PFSK-1 (cell line): ENCODE measurements at regions not wholly inside any gene's neighbourhood (a gene's known extent, or its start where the extent isn't known, plus 50 kb on each side); places are given as distances from the start of the nearest gene placed in this dataset.

Experiments used
- FOXP2 ChIP-seq: optimal IDR thresholded peaks from 2 replicates; pipeline ENCODE3; 2011; ENCODE audit warnings: borderline replicate concordance, control low read depth, inconsistent platforms; ENCODE audit not compliant: insufficient read depth; ENCODE audit errors: extremely low read length, extremely low read depth
- POLR2AphosphoS5 ChIP-seq: IDR thresholded peaks from 2 replicates; pipeline ENCODE4 v1.6.1; 2012; ENCODE audit warnings: low read depth, mild to moderate bottlenecking, control low read depth, low read length, moderate library complexity
- SIN3A ChIP-seq: IDR thresholded peaks from 2 replicates; pipeline ENCODE4 v1.6.1; 2012; ENCODE audit warnings: mild to moderate bottlenecking, low read length, moderate library complexity, borderline replicate concordance; ENCODE audit not compliant: insufficient read depth
- TAF1 ChIP-seq: IDR thresholded peaks from 2 replicates; pipeline ENCODE4 v1.6.1; 2012; ENCODE audit warnings: low read length, control low read depth, borderline replicate concordance; ENCODE audit not compliant: insufficient read depth
- TF ChIP-seq, protein P1 (sequence below), 2 experiments: IDR thresholded peaks; 2 replicates each; pipeline versions ENCODE4 v1.6.1 to v1.8.0; 2011 to 2012; ENCODE audit warnings: low read depth in 2 of 2, low read length in 2 of 2, control low read depth in 1 of 2, inconsistent platforms in 1 of 2, mild to moderate bottlenecking in 1 of 2, moderate library complexity in 1 of 2; ENCODE audit not compliant: insufficient read depth in 1 of 2

DNA sequence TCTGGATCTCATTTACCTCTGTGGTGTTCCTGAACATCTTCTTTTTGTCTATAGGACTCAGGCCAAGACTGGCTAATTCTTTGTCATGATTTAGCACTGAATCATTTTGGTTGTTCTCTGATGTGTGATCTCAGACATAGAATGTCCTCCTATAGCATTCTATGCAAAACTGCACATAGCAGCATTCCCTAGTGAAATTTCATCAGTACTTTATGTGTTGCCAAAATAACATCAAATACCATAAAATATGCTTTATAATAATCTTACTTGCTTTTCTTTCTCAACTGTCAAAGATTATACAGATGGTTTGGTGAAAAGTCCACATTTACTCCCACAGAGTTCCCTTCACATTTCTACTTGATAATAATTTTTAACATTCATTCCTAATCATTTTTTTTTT is 115.7 kb upstream of the MPDZ start:
- TF ChIP-seq, protein P1, sequence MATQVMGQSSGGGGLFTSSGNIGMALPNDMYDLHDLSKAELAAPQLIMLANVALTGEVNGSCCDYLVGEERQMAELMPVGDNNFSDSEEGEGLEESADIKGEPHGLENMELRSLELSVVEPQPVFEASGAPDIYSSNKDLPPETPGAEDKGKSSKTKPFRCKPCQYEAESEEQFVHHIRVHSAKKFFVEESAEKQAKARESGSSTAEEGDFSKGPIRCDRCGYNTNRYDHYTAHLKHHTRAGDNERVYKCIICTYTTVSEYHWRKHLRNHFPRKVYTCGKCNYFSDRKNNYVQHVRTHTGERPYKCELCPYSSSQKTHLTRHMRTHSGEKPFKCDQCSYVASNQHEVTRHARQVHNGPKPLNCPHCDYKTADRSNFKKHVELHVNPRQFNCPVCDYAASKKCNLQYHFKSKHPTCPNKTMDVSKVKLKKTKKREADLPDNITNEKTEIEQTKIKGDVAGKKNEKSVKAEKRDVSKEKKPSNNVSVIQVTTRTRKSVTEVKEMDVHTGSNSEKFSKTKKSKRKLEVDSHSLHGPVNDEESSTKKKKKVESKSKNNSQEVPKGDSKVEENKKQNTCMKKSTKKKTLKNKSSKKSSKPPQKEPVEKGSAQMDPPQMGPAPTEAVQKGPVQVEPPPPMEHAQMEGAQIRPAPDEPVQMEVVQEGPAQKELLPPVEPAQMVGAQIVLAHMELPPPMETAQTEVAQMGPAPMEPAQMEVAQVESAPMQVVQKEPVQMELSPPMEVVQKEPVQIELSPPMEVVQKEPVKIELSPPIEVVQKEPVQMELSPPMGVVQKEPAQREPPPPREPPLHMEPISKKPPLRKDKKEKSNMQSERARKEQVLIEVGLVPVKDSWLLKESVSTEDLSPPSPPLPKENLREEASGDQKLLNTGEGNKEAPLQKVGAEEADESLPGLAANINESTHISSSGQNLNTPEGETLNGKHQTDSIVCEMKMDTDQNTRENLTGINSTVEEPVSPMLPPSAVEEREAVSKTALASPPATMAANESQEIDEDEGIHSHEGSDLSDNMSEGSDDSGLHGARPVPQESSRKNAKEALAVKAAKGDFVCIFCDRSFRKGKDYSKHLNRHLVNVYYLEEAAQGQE (IDR thresholded peaks at IDR 0.05; ENCODE audit: insufficient read depth in 1 of 2, low read depth in 2 of 2, low read length in 2 of 2): no peak
- TF ChIP-seq TAF1 (no peak), POLR2AphosphoS5 (no peak), SIN3A (no peak), FOXP2 (no peak)
